ENCODE measurements at regions not wholly inside any gene's neighbourhood (a gene's known extent, or its start where the extent isn't known, plus 50 kb on each side); places are given as distances from the start of the nearest gene placed in this dataset.

DNA sequence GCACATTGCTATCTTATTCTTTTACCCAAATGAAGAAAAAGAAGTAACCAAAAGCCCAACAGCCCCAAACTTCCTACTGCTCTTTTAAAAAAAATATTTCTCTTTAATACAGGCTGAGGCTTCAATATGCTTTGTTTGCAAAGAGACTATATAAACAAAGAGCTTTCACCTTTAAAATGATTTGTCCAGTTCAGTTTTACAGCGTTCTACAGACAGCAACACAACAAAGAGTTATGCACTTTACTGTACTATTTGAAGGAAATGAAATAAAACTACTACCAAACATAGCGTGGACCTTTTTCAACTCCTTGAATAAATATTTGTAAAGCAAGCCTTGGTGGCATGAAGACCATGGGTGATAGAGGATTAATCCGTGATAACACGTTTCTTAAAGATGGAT lies 151.2 kb downstream of the FGF9 start:
- TF ChIP-seq, protein P1, sequence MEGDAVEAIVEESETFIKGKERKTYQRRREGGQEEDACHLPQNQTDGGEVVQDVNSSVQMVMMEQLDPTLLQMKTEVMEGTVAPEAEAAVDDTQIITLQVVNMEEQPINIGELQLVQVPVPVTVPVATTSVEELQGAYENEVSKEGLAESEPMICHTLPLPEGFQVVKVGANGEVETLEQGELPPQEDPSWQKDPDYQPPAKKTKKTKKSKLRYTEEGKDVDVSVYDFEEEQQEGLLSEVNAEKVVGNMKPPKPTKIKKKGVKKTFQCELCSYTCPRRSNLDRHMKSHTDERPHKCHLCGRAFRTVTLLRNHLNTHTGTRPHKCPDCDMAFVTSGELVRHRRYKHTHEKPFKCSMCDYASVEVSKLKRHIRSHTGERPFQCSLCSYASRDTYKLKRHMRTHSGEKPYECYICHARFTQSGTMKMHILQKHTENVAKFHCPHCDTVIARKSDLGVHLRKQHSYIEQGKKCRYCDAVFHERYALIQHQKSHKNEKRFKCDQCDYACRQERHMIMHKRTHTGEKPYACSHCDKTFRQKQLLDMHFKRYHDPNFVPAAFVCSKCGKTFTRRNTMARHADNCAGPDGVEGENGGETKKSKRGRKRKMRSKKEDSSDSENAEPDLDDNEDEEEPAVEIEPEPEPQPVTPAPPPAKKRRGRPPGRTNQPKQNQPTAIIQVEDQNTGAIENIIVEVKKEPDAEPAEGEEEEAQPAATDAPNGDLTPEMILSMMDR (IDR thresholded peaks at IDR 0.05) = no peak
- no peak for TF ChIP-seq EZH2 (IDR thresholded peaks at IDR 0.05; ENCODE audit: borderline replicate concordance, insufficient read depth, low read depth, low read length, poor library complexity, severe bottlenecking)

Data from B cell (primary cell).